ENCODE measurements at regions not wholly inside any gene's neighbourhood (a gene's known extent, or its start where the extent isn't known, plus 50 kb on each side); places are given as distances from the start of the nearest gene placed in this dataset.

- H3K9me3 ChIP-seq (ENCODE audit: low read length): no peaks in the 10 kb centered on the region
- no peak overlapping the region for H3K4me3 ChIP-seq (ENCODE audit: low read length)
- no peak overlapping the region for H3K27ac ChIP-seq (ENCODE audit: low read length)
- BruUV-seq (replicated peaks): no TSS peak
- ATAC-seq (no peak), DNase-seq (no peak)
- no peaks in the 10 kb centered on the region for H3F3A ChIP-seq (ENCODE audit: low read length, unreplicated experiment)
- no peak overlapping the region for H3K9ac ChIP-seq (ENCODE audit: low read length)
- CTCF ChIA-PET: no interaction called here
- H4K20me1 ChIP-seq (ENCODE audit: low read length): no peaks in the 10 kb centered on the region
- POLR2A ChIA-PET (ENCODE audit: unreplicated experiment): no interaction called here
- no peaks in the 10 kb centered on the region for H3K4me1 ChIP-seq (ENCODE audit: insufficient read depth, low read length)
- H3K79me2 ChIP-seq (ENCODE audit: low read length): no peaks in the 10 kb centered on the region
- H3K4me2 ChIP-seq (ENCODE audit: low read length): no peak overlapping the region
- intact Hi-C loops (cut with micrococcal nuclease): no loop called here
- H3K36me3 ChIP-seq (ENCODE audit: low read depth, low read length): no peaks in the 10 kb centered on the region
- H3K9me2 ChIP-seq (replicated peaks; ENCODE audit: low read length): no peaks in the 10 kb centered on the region
- no peaks in the 10 kb centered on the region for H3K27me3 ChIP-seq (ENCODE audit: low read length)
- H2AFZ ChIP-seq (ENCODE audit: low read length): no peak overlapping the region
- TF ChIP-seq EZH2phosphoT487 (IDR thresholded peaks at IDR 0.05; ENCODE audit: borderline replicate concordance, low read length): no peak
- TF ChIP-seq EZH2 (IDR thresholded peaks at IDR 0.05; ENCODE audit: low read length, unreplicated experiment): no peak
- TF ChIP-seq CTCF (conservative IDR thresholded peaks at IDR 0.05; ENCODE audit: low read depth, low read length): no peak
These were observed 84.3 kb downstream of the PTGS2 start for GRCh38 chr1:186595969-186596368.

- Histone ChIP-seq H3K27me3 (ENCODE audit: low read length) (no peaks in the 10 kb centered on the region), H3K36me3 (ENCODE audit: low read depth, low read length) (no peaks in the 10 kb centered on the region), H3K27ac (ENCODE audit: low read length) (peak overlapping the region; percentile 96), H3K4me2 (ENCODE audit: low read length) (peak overlapping the region; percentile 41), H3F3A (ENCODE audit: low read length, unreplicated experiment) (no peaks in the 10 kb centered on the region), H3K4me3 (ENCODE audit: low read length) (no peak overlapping the region), H3K79me2 (ENCODE audit: low read length) (no peaks in the 10 kb centered on the region), H3K9me2 (replicated peaks; ENCODE audit: low read length) (no peaks in the 10 kb centered on the region), H3K4me1 (ENCODE audit: insufficient read depth, low read length) (peaks cover 27% of the 10 kb centered on the region), H4K20me1 (ENCODE audit: low read length) (no peaks in the 10 kb centered on the region), H3K9ac (ENCODE audit: low read length) (peak overlapping the region; percentile 74), H2AFZ (ENCODE audit: low read length) (0 out of 2 replicates have a peak overlapping the region, but pooled peaks have one; percentile 50), H3K9me3 (ENCODE audit: low read length) (no peaks in the 10 kb centered on the region)
- intact Hi-C loops (cut with micrococcal nuclease): loop anchor here (2.0 kb wide), 1 partner anchor 86 kb away; no protein-coding TSS in a partner anchor
- BruUV-seq (replicated peaks): no TSS peak
- peak; percentile 66 for DNase-seq
- peak; percentile 89 for ATAC-seq
- ChIA-PET POLR2A (ENCODE audit: unreplicated experiment) (interaction anchor here (0.6 kb wide), 1 partner anchor 204 kb away, joined by 4 read pairs; the partner anchor contains the start of gene TPR), CTCF (no interaction called here)
- no peak for TF ChIP-seq EZH2 (IDR thresholded peaks at IDR 0.05; ENCODE audit: low read length, unreplicated experiment)
These were observed 101.8 kb downstream of the PTGS2 start for GRCh38 chr1:186578325-186579016.

GRCh38 chr1:186577633-186578032 lies 102.6 kb downstream of the PTGS2 start:
- Histone ChIP-seq H3K27me3 (ENCODE audit: low read length) (no peaks in the 10 kb centered on the region), H3K36me3 (ENCODE audit: low read depth, low read length) (no peaks in the 10 kb centered on the region), H3K9me2 (replicated peaks; ENCODE audit: low read length) (no peaks in the 10 kb centered on the region), H3K4me3 (ENCODE audit: low read length) (no peak overlapping the region), H3K4me1 (ENCODE audit: insufficient read depth, low read length) (peaks cover 27% of the 10 kb centered on the region), H3K9ac (ENCODE audit: low read length) (peak overlapping the region; percentile 74), H2AFZ (ENCODE audit: low read length) (no peak overlapping the region), H3K27ac (ENCODE audit: low read length) (peak overlapping the region; percentile 96), H3K79me2 (ENCODE audit: low read length) (no peaks in the 10 kb centered on the region), H3K4me2 (ENCODE audit: low read length) (peak overlapping the region; percentile 20), H3K9me3 (ENCODE audit: low read length) (no peaks in the 10 kb centered on the region), H4K20me1 (ENCODE audit: low read length) (no peaks in the 10 kb centered on the region), H3F3A (ENCODE audit: low read length, unreplicated experiment) (no peaks in the 10 kb centered on the region)
- TF ChIP-seq EZH2phosphoT487 (IDR thresholded peaks at IDR 0.05; ENCODE audit: borderline replicate concordance, low read length) (no peak), CTCF (conservative IDR thresholded peaks at IDR 0.05; ENCODE audit: low read depth, low read length) (no peak), EZH2 (IDR thresholded peaks at IDR 0.05; ENCODE audit: low read length, unreplicated experiment) (no peak)
- no TSS peak for BruUV-seq (replicated peaks)
- ATAC-seq (no peak), DNase-seq (no peak)
- intact Hi-C loops (cut with micrococcal nuclease): loop anchor here (2.0 kb wide), 1 partner anchor 85 kb away; no protein-coding TSS in a partner anchor
- ChIA-PET POLR2A (ENCODE audit: unreplicated experiment) (no interaction called here), CTCF (no interaction called here)

All from PC-3 (cell line).